HUES6 (cell line): ENCODE measurements at regions not wholly inside any gene's neighbourhood (a gene's known extent, or its start where the extent isn't known, plus 50 kb on each side); places are given as distances from the start of the nearest gene placed in this dataset.

Source experiments
- H3K27ac ChIP-seq: 2 replicates; pipeline ENCODE4 v1.7.0; 2013; ENCODE audit warnings: low read depth, mild to moderate bottlenecking, low read length, inconsistent platforms
- H3K27me3 ChIP-seq: 2 replicates; pipeline ENCODE4 v1.6.1; 2013; ENCODE audit warnings: low read length; ENCODE audit not compliant: control insufficient read depth, insufficient read depth
- H3K36me3 ChIP-seq: 2 replicates; pipeline ENCODE4 v1.6.1; 2013; ENCODE audit warnings: low read length; ENCODE audit not compliant: control insufficient read depth, insufficient read depth
- H3K4me1 ChIP-seq: 2 replicates; pipeline ENCODE4 v1.6.1; 2013; ENCODE audit warnings: low read length; ENCODE audit not compliant: control insufficient read depth, insufficient read depth
- H3K4me3 ChIP-seq: 2 replicates; pipeline ENCODE4 v1.5.1; 2013; ENCODE audit warnings: low read depth, low read length
- H3K9ac ChIP-seq: one replicate; pipeline ENCODE4 v1.6.1; 2013; ENCODE audit warnings: mild to moderate bottlenecking, low read length
- H3K9me3 ChIP-seq: 2 replicates; pipeline ENCODE4 v1.6.1; 2013; ENCODE audit warnings: low read depth, low read length; ENCODE audit not compliant: control insufficient read depth, insufficient read depth

DNA sequence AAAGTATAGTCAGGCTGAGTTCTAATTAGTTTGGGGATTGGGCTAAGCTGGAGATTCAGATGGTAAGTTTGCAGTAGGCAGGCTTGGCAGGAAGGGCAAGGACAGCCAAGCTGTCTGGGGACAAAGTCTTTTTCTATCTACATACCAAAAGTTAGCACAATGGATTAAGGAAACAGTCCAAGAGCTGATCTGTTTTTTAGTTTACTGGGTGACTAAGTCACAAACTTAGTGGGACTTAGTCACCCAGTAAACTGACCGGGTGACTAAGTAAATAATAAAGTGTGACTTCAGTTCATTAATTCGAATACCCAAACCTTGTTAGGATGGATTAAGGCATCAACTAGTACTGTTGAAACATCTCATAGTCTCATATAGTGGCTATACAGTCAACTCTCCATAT lies 1386.0 kb upstream of the CELF4 start:
- no peaks in the 10 kb centered on the region for H3K36me3 ChIP-seq
- no peak overlapping the region for H3K4me3 ChIP-seq
- H3K4me1 ChIP-seq = peaks cover 7% of the 10 kb centered on the region; the same call in 1 of the 2 replicates
- no peaks in the 10 kb centered on the region for H3K9me3 ChIP-seq
- H3K9ac ChIP-seq = no peak overlapping the region
- H3K27ac ChIP-seq = no peak overlapping the region
- no peaks in the 10 kb centered on the region for H3K27me3 ChIP-seq

DNA sequence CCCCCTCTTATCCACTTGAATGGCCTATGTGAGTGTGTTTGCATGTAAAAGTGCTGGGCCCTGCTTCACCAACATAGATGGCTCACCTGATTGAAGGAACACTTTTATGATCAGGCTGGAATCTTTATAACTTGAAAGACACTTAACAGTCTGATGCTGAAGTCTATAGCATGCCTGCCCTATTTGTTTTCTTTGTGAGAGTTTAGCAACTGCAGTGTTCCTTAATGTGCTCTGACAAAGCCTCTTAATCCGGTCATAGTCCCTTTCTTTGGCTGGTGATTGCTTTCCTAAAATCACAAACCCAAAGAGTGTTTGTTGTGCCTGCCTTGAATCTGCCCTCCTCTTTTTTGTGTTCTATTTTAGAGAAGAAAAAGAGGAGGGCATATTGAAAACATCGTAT lies 1382.8 kb upstream of the CELF4 start:
- Histone ChIP-seq H3K27me3 (no peaks in the 10 kb centered on the region), H3K9ac (no peak overlapping the region), H3K4me1 (peaks cover 7% of the 10 kb centered on the region; the same call in 1 of the 2 replicates), H3K27ac (no peak overlapping the region), H3K9me3 (peaks cover 31% of the 10 kb centered on the region), H3K36me3 (no peaks in the 10 kb centered on the region), H3K4me3 (no peak overlapping the region)

DNA sequence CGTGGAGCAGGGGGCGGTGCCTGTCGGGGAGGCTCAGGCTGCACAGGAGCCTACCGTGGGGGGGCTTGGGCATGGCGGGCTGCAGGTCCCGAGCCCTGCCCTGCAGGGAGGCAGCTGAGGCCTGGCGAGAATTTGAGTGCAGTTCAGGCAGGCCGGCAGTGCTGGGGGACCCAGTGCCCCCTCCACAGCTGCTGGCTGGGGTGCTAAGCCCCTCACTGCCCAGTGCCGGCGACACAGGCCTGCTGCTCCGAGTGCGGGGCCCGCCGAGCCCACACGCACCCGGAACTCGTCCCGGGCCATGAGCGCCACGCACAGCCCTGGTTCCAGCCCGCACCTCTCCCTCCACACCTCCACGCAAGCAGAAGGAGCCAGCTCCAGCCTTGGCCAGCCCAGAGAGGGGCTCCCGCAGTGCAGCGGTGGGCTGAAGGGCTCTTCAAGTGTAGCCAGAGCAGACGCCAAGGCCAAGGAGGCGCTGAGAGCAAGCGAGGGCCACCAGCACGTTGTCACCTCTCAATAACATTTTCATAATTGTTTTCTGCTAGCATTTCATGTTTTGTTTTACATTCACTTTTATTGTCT lies 1378.9 kb upstream of the CELF4 start:
- no peak overlapping the region for H3K9ac ChIP-seq
- peaks cover 7% of the 10 kb centered on the region; the same call in 1 of the 2 replicates for H3K4me1 ChIP-seq
- no peaks in the 10 kb centered on the region for H3K27me3 ChIP-seq
- no peaks in the 10 kb centered on the region for H3K36me3 ChIP-seq
- H3K27ac ChIP-seq = no peak overlapping the region
- H3K4me3 ChIP-seq = no peak overlapping the region
- peaks cover 45% of the 10 kb centered on the region for H3K9me3 ChIP-seq

DNA sequence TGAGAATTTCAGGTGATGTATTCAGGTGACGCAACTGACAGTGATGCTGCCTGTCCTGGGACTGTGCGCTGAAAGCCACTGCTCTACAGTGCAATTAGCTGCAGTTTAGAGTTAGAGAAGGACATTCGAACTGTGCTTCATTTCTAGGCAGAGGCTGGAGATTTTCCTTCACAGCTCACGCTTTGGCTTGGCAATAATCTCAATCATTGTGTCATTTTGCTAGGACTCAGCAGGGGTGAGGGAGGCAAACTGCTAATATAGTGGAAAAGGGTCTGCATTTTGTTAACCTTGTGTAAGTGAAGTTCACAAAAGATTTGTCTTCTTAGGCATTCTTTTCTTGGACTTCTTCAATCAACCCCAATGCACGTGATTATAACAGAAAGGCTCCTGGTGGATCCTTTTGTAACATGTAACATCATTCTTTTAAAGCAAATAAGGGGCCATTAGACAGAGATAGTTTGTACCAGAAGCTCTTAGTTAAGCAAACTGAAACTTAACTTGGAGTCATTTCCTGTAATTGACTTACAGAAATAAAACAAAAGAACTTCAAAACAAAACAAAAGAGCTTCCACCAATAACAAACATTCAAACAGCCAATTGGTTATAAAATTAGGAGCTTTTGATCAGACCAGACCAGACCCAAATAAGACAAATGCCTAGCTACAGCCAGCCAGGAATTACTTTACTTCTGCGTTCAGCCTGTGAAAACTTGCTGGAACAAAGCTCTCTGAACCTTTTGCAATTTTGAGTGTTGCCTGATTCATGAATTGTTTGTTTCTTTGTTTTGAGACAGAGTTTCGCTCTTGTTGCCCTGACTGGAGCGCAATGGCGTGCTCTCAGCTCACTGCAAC lies 1376.3 kb upstream of the CELF4 start:
- H3K9ac ChIP-seq = no peak overlapping the region
- no peak overlapping the region for H3K27ac ChIP-seq
- peaks cover 45% of the 10 kb centered on the region for H3K9me3 ChIP-seq
- H3K36me3 ChIP-seq = no peaks in the 10 kb centered on the region
- H3K4me3 ChIP-seq = no peak overlapping the region
- H3K27me3 ChIP-seq = no peaks in the 10 kb centered on the region
- no peaks in the 10 kb centered on the region for H3K4me1 ChIP-seq

DNA sequence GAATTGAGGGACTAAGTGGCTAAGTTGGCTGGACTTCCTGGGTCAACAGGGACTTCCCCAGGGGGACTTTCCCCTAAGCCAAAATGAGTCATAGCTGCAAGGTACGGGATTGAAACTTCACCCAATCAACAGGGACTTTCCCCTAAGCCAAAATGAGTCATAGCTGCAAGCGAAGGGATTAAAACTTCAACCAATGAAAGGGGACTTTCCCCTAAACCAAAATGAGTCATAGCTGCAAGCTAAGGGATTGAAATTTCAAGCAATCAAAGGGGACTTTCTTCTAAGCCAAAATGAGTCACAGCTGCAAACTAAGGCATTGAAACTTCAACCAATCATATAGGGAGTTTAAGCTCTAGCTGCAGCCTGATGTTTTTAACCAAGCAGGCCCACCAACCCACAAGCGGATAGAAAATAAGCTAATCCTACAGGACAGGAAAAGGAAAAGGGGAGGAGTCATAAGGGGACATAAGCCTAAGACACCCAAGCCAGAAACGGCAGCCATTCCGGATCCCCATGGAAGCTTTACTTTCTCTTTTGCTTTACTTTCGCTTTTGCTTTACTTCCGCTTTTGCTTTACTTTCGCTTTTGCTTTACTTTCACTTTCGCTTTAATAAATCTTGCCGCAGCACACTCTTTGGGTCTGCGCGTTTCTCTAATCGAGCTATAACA lies 1375.4 kb upstream of the CELF4 start:
- H3K27ac ChIP-seq = no peak overlapping the region
- H3K9me3 ChIP-seq = peaks cover 40% of the 10 kb centered on the region
- H3K4me1 ChIP-seq = no peaks in the 10 kb centered on the region
- no peaks in the 10 kb centered on the region for H3K36me3 ChIP-seq
- no peaks in the 10 kb centered on the region for H3K27me3 ChIP-seq
- no peak overlapping the region for H3K9ac ChIP-seq
- no peak overlapping the region for H3K4me3 ChIP-seq

DNA sequence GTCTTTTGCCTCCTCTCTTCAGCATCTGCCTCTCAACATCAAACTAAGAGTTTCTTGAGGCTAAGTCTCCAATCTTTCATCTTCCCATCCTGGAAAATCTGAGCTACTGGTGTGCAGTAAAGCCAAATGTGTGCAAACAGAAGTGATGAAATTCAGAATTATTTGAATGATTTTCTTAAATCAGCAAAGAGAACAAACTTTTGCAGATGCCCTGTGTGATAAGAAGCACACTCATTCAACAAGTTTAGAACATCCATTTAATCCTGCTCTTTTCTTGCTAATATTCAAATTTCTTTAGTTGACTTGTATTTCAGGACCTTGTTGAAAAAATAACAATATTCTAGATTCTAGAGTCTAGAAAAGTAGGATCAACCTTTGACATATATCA lies 1374.9 kb upstream of the CELF4 start:
- H3K4me1 ChIP-seq = no peaks in the 10 kb centered on the region
- no peaks in the 10 kb centered on the region for H3K36me3 ChIP-seq
- H3K9ac ChIP-seq = no peak overlapping the region
- H3K27me3 ChIP-seq = no peaks in the 10 kb centered on the region
- no peak overlapping the region for H3K27ac ChIP-seq
- H3K4me3 ChIP-seq = no peak overlapping the region
- H3K9me3 ChIP-seq = peaks cover 34% of the 10 kb centered on the region

DNA sequence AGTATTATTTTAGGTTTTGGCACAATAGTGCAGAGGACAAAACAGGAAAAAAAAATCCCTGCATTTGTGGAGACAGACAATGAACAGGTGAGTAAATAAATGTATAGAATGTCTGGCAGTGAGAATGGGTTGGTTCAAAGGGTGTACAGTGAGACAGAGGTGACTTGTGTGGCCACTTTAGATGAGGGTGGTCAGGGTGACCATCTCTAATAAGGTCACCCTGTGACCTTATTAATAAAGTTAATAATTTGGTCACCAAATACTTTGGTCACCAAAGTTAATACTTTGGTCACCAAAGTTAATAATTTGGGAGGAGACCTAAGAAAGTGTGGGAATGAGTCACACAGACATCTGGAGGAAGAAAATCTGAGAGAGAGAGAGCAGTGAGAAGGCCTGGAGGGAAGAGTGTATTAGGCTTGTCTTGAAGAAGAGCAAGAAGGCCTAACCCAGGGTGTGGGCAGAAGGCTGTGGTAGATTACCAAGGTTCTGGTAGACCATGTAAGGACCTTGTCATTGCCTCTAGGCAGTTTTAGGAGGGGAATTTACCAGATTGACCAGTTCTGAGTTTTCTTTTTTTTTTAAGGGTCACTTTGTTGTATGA lies 1368.4 kb upstream of the CELF4 start:
- H3K27me3 ChIP-seq = no peaks in the 10 kb centered on the region
- H3K27ac ChIP-seq = no peak overlapping the region
- no peaks in the 10 kb centered on the region for H3K9me3 ChIP-seq

DNA sequence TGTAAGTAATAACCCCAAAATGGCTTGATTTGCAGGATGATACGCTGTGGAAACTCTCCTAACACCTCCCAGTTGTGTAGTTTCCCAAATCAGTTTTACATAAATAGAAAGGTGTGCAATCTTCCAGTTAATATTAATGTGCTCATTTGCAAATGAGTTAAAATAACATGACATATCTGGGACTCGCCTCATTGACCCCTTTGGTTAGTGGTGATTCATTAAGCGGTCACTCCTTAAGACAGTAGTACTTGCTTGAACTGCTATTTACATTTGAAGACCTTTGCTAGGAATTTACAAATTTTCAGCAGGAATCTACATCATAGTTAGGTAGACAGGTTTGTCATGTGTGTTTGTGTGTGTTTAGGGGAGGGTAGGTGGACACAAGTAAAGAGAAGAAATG lies 1367.7 kb upstream of the CELF4 start:
- Histone ChIP-seq H3K4me3 (no peak overlapping the region), H3K9ac (no peak overlapping the region), H3K4me1 (peaks cover 23% of the 10 kb centered on the region), H3K9me3 (no peaks in the 10 kb centered on the region), H3K27me3 (no peaks in the 10 kb centered on the region), H3K36me3 (no peaks in the 10 kb centered on the region), H3K27ac (no peak overlapping the region)

More for the DNA sequence above, 1368.4 kb upstream of the CELF4 start:
- Histone ChIP-seq H3K4me3 (no peak overlapping the region), H3K9ac (no peak overlapping the region), H3K36me3 (no peaks in the 10 kb centered on the region), H3K4me1 (peaks cover 23% of the 10 kb centered on the region)

DNA sequence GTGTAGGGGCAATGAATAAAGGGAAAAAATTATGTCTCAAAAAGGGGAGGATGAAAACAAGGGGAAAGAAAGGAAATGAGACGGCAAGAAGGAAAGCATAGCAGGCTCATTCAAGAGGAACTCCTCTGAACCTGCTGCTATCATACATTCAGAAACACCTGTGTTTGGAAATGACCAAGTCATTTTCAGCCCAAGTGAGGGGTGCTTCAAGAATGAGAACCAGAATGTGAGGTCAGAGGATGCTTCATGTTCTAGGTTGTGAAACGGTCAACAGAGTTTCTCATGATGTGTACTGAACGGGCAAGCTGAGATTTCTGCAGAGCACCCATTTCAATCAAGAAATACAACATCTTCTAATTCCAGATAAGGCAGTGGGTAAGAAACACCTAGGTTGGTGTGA lies 1367.2 kb upstream of the CELF4 start:
- no peak overlapping the region for H3K9ac ChIP-seq
- no peak overlapping the region for H3K4me3 ChIP-seq
- H3K36me3 ChIP-seq = no peaks in the 10 kb centered on the region
- H3K4me1 ChIP-seq = peaks cover 23% of the 10 kb centered on the region
- no peaks in the 10 kb centered on the region for H3K9me3 ChIP-seq
- no peak overlapping the region for H3K27ac ChIP-seq
- H3K27me3 ChIP-seq = no peaks in the 10 kb centered on the region

DNA sequence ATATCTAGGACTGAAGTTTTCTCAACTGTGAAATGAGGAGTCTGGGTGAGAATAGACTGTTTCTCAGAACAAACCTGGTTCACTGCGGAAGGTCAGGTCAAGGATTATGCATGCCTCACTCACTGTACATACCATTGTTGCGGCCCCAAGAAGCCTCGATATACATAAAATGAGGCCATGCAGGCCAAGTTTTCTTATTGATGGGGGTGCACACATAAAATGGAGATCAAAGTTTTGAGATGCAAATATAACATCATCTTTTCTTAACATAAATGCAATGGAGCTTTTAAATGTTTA lies 1366.1 kb upstream of the CELF4 start:
- Histone ChIP-seq H3K36me3 (no peaks in the 10 kb centered on the region), H3K27ac (peak overlapping the region; percentile 52; the same call in 1 of the 2 replicates), H3K27me3 (no peaks in the 10 kb centered on the region), H3K9ac (no peak overlapping the region), H3K4me3 (no peak overlapping the region), H3K4me1 (peaks cover 23% of the 10 kb centered on the region), H3K9me3 (no peaks in the 10 kb centered on the region)
